ENCODE measurements at regions not wholly inside any gene's neighbourhood (a gene's known extent, or its start where the extent isn't known, plus 50 kb on each side); places are given as distances from the start of the nearest gene placed in this dataset.

DNA sequence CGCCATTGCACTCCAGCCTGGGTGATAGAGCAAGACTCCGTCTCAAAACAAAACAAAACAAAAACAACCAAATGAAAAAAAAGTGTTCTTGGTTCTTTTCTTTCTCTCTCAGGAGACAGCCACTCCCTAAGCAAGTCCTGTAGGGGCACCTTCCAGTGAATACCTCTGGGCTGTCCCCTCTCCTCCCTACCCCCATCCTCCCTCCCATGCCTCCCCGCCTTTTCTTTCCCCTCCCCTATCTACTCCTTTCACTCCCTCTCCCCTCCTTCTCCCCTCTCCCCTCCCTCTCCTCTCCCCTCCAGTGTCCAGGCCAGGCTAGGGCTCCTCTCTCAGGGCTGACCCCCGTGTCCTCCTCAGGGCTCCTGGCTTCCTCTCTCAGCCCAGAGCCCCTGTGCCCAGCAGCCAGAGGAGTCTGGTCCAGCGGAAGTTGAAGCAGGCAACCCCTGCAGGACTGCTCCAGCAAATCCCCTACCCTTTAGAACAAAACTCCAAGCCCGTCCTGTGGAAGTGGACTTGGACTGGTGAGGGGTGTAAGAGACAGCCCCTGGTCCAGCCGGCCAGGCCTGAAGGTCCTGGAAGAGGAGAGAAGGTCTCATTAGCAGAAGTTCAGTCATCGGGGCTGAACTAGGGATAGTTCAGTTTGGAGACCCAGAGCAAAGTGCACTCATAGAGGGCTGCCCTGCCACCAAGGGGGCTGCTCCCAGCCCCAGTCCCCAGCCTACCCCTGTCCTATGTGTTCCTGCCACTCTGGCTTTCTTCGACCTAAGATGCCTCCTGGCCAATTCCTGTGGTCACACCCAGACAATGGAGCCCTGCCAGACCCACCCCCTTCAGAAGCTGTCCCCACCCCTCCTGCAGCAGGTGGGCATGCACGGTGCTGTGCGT, 79.8 kb upstream of the IQSEC1 start:
- DNase-seq (ENCODE audit: low spot score), result no peak

DNA sequence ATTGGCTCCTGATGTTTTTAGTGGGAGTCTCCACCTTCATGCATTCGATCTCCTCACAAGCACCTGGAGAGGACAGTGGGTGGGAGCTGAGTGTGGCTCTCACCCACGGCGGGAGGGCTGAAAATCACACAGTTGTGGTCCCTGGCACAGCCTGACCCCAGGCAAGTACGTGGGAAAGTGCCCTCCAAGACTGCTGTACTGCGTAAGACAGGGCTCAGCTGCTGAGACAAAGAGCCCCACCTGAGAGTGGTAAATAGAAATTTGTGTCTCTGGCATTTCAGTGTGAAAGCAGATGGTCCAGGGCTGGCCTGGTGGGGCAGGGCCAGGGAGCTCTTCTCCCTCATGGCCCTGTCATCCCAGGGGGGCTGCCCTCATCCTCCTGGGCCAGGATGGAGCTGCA, 77.4 kb upstream of the IQSEC1 start:
- DNase-seq (ENCODE audit: low spot score), result no peak

DNA sequence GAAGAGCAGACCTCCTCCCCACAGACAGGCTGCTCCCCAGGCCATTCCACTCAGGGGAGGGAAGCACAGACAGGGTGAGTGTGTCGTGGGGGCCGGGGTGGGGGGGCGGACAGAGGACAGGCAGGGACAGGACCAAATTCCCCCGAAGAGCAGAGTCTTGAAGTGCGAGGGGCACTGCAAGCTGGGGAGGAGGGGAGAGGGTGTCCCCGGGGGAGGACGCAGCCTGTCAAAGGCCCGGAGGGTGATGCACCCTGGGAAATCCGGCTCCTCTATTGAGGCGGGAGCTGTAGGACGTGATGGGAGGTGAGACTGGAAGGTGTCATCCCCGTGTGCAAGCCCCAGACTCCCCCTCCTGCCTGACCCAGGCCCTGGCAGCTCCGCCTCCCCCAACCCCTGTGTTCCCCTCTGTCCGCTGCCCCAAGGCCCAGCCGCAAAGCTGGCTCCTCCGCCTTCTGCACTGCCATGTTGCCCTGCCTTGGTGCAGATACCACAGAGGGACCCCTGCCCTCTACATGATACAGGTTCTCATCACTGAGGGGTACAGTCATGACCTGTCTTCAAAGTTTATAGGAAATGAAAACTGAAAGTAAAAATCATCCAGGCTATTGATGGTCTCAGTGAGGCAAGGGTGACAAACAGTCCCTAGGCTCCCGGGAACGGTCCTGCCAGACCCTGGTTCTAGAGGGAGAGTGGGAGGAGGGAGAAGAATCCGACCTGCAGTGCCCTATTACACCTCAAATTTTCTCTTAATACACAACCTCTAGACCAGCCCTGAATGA, 76.3 kb upstream of the IQSEC1 start:
- DNase-seq (ENCODE audit: low spot score), result no peak

DNA sequence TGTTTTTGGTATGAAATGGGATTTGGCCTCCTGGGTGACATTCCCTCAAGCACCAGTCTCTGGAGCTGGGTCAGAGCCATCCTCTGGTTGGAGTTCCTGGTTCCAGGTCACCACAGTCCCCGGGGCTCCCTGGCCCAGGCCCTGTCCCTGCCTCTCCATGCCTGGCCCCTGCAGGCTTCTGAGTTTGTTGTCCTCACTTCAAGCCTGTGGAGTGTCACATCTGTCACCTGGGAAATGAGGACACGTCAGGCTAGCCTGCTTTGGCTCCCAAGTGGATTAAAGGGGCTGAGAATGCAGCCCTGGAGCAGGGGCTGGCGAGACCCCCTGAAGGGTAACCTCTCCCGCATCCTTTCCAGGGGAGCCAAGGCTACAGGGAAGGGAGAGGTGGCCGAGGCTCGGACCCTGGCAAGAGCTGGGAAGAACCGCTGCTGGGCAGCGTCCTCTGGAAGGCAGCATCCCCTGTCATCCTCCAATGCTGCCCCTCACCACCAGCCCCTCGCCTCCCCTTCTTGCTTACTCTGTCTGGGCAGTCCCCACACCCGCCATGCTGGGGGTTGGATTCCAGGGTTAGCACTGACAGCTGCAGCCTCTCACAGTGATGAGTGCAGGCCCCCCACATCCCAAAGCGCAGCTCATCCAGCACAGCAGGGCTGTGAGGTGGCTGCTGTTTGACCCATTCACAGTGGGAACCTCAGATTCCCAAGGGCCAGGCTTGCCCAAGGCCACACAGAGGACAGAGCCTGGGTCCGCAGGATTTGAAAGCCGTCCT, 75.5 kb upstream of the IQSEC1 start:
- DNase-seq (ENCODE audit: low spot score), result no peak

DNA sequence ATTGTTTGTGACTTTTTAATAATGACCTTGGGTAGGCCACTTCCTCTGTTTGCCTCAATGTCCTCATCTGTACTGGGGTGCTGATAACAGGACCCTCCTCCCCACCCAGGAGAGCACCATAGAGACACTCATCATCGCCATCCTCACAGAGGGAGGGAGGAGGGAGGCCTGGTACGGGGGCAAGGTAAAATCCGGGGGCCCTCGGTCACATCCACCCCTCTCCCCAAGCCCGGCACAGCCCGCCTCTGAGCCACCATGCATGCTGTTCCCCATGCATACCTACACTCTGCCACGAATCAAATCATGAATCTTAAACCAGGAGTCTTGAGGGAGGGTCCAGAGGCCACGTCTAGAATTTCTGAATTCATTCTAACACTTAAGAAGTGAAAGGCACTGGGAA, 74.9 kb upstream of the IQSEC1 start:
- no peak for DNase-seq (ENCODE audit: low spot score)

DNA sequence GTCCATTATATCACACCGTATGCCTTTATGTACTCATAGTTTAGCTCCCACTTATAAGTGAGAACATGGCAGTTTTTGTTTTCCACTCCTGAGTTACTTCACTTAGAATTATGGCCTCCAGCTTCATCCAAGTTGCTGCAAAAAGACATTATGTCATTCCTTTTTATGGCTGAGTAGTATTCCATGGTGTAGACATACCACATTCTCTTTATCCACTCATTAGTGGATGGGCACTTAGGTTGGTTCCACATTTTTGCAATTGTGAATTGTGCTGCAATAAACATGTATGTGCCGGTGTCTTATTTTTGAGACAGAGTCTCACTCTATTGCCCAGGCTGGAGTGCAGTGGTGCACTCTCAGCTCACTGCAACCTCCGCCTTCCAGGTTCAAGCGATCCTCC, 74.1 kb upstream of the IQSEC1 start:
- no peak for DNase-seq (ENCODE audit: low spot score)

DNA sequence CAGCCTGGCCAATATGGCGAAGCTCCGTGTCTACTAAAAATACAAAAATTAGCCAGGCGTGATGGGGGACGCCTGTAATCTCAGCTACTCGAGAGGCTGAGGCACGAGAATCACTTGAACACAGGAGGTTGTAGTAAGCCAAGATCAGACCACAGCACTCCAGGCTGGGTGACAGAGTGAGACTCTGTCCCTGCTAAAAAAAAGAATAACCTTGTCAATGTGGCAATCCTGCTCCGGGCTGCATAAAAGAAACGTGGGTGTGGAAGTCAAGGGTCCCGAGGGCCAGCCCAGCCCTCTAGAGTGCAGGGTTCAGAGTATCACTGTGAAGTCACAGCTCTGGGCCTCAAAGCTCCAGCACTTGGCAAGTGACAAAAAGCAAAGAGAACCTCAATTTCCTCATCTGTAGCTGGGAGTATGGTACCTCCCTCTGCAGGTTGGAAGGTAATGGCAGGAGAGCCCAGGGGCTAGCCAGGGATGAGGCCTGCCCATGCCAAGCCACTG, 73.5 kb upstream of the IQSEC1 start:
- DNase-seq (ENCODE audit: low spot score), result no peak

DNA sequence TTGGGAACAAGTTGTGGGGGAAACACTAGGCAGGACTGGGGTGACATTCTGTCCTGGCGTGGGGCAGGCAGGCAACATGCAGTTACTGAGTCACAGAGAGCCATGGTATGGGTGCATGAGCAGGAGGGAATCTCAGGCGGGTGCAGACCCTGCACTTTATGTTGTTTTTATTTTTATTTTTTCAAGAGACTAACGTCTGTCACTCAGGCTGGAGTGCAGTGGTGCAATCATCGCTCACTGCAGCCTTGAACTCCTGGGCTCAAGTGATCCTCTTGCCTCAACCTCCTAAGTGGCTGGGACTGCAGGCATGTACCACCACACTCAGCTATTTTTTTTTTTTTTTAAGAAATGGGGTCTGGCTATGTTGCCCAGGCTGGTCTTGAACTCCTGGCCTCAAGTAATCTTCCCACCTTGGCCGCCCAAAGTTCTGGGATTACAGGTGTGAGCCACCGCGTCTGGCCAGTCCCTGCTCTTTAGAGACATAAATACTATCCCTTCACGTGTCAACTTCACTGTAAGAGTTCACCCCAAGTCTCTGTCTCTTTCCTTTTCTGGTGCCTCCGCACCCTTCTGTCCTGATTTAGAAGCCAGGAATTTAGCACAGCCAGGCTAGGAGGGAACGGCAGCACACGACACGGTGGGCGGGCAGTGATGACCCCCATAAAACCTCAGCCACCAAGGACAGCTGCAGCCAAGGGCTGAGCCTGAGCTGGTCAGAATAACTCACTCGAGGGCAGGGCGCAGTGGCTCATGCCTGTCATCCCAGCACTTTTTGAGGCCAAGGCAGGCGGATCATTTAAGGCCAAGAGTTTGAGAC, 72.8 kb upstream of the IQSEC1 start:
- DNase-seq (ENCODE audit: low spot score), result no peak

DNA sequence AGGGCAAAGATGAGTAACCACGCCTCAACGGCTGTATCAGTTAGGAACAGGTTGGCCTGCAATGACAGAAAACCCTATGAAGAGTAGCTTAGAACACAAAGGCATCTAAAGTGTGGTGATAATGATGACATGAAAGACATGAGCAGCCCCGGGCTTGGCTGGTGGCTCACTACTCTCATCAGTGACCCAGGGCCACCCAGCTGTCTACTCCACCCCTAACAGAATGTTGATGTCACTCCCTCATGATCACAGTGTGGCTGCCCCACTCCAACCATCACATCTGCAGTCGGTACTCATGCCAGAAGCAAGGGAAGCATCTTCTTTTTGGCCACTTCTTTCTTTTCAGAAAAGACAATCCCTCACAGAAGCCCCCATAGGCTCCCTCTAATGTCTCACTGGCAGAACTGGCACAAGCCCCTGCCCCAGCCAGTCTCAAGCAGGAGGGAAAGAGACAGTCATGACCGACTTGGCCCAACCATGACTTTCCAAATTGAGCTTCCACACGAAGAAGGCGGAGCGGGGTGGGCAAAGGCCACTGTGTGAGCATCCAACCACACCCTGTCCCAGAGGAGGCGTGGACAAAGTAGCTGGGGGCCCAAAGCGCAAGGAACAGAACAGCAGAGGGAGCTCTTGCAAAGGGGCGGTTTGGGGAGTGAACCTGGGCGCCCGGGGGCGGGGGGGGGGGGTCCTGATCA, 72.0 kb upstream of the IQSEC1 start:
- DNase-seq (ENCODE audit: low spot score), result peak; percentile 23

DNA sequence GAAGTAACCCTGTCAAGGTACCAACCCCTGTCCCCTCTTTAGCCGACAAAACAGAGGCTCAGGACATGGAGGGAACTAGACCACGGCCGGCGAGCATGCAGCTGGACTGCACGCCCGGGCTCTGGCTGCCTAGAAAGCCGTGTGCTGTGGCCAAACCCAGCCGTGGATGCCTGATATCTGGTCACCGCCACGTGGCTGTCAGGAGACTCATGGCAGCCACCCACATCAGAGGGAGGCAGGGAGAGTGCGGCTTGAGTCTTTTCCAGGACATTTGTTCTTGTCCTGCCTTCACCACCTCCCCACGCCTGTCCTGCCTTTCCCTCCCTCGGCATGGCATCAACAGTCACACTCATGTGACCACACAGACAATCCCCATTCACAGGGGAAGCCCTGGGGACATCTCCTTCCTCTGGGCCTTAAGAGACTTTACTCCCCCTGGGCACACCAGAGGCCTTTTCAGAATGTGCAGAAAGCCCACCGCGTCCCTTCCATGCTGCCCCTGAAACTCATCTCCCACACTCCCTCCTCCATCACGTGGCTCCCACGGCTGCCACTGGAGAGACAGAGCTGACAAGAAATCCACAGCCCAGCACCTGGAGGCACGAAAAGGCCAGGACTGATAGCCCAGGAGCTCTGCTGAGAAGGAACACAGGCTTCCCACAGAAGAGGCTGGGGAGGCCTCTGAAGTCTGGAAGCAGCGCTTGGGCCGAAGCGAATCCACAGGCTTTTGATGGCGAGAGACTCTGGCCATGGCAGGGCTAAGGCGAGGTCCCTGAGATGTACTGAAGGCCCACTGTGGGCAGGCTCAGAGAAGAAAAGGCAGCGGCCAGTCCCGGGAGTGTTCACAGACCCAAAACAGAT, 71.2 kb upstream of the IQSEC1 start:
- DNase-seq (ENCODE audit: low spot score), result no peak

DNA sequence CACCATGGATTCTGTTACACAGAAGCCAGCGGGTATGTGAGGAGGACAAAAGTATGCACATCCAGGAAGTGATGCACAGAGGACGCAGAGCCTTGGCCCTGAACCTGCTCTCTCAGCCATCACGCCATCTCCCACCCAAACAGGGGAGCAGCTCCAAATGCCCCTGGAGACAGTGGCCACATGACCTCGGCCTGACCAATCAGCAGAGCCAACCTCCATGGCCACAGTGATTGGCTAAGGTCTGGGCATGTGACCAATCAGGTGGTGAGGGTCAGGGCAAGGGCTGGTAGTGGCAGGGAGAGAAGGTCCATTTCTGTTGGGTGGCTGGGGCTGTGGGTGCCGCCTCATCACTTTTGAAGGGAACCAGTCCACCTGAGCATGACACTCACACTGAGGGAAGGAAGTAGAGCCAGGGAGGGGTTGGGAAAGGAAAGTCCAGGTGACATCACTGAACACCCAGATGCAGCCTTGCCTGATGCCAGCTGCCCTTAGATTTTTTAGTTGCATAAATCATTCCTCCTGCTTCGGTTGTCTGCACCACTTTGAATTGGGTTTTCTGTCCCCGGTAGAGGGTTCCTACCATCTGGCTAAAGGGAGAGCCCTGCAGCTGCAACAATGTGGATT, 70.3 kb upstream of the IQSEC1 start:
- DNase-seq (ENCODE audit: low spot score), result no peak

DNA sequence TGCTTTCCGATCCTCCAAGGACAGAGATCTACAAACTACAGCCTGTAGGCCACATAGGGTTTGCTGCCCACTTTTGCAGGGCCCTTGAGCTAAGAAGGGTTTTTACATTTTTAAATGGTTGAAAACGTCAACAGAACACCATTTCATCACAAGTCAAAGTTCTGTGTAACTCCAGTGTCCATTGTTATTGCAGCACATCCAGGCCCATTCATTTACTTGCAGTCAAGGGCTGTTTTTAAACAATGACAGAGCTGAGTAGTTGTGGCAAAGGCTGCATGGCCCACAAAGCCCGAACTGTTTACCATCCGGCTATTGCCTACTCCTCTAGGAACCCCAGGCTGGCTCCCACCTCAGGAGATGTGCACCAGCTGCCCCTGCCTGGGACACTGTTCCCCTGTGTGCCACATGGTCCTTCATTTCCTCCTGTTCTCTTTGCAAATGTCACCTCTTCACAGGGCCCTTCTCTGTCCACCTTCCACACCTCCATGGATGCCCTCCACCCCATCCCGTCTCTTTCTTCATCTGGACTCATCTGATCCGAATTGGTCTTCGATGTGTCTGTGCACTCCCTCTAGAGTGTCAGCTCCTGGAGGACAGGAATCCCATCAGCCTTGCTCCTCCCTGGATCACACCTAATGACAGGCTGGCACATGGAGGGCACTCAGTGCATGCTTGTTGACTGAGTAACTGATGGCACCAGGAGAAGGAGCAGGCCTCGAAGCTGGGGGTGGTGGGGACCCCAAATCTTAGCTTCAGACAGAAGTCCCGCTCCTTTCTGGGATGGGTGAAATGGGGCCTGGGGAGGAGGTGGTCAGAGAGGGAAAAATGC, 69.5 kb upstream of the IQSEC1 start:
- no peak for DNase-seq (ENCODE audit: low spot score)

DNA sequence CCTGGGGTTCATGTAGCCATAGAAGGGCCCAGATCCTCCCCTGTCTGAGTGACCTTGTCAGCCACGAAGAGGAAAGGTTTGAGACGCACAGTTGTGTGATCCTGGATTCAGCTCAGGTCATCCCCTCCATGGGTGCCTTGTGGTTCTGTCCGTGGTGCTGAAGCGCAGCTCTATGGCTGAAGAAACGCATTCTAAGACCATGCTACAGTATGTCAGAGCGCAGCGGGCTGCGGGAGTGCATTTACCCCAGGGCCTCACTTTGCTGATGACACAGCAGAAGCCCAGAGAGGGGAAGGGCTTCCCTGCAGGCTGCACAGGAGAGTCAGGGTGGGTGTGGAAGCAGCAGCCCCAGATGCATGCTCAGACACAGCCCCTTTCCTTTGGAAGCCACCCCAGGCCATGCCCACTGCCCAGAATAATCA, 68.8 kb upstream of the IQSEC1 start:
- no peak for DNase-seq (ENCODE audit: low spot score)

DNA sequence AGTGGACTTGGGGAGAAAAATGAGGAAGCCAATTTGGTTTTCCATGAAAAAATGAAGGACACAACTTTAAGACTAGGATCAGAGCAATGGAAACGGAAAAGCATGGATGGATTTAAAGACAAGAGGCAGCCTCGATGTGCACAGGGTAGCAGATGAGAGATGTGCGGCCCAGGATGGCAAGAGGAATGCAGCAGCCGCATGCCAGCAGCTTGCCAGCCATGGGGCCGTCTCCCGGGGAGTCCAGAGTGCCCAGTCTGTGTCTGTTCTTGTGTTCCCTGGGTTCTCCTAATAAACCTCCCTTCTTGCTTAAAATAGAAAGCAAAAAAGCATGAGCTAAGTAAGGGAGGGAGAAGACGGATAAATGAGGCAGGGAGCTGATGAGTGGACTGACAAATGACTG, 68.0 kb upstream of the IQSEC1 start:
- no peak for DNase-seq (ENCODE audit: low spot score)

DNA sequence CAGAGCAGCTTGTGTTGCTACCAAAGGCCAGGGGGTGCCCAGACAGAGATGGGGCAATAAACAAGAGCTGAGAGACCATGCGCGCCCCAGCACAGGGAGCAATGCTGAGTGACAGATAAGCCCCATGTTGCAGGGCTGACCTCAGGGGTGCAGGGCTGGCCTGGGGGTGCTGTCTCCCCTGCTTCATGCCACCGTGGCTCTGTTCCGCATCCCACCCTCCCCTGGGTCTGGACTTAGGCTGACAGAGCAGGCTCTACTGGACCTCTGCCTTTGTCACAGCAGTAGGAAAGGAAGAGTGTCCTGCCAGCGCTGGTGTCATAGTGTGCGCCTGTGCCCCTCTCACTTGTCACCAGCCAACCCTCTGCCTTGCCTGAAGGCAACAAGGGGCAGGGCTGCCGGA, 67.4 kb upstream of the IQSEC1 start:
- no peak for DNase-seq (ENCODE audit: low spot score)

DNA sequence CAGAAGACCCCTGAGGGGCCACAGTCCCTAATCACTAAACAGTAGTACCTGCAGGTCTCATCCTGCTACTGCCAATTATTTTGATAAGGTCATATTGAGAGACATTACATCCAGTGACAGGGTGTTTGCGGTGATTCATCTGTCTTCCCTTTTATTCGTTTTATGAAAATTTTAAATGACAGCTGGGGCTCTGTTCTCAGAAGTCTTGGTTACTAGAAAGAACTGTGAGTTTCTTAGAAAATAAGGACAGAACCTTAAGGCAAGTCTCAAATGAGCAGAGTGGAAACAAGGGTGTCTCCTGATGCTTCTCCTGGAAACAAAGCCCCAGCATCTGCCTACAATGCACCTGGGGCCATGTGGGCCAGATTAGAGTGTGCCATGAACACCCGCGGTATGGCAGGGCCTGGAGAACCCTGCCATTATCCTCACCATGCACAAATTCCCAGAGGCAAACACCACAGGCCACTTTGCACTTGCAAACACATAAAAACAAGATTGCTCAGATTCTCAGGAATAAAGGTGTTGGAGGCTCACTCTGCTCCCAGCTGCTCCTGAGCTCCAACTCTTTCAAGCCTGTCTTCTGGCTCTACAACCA, 66.3 kb upstream of the IQSEC1 start:
- DNase-seq (ENCODE audit: low spot score), result no peak

DNA sequence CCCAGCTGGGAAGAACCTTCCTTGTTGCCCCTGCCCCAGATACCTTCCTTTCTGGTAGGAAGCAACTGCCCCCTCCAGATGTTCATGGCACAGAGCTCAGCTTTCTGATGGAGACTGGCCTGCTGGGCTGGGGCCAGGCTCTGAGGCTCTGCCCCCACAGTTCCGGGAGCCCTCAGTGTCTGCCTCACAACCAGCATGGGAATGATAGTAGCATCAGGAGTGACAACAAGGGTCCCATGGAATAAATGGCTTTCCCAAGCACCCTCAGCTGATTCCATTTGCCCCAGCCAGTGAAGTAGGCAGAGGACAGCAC, 65.6 kb upstream of the IQSEC1 start:
- no peak for DNase-seq (ENCODE audit: low spot score)
